Glomerular visceral epithelial cell (primary cell): ENCODE measurements at regions not wholly inside any gene's neighbourhood (a gene's known extent, or its start where the extent isn't known, plus 50 kb on each side); places are given as distances from the start of the nearest gene placed in this dataset.

ENCODE experiments used
- DNase-seq: peaks from one replicate; pipeline ENCODE4 v3.0.0-alpha.2; 2016; ENCODE audit errors: extremely low spot score

DNA sequence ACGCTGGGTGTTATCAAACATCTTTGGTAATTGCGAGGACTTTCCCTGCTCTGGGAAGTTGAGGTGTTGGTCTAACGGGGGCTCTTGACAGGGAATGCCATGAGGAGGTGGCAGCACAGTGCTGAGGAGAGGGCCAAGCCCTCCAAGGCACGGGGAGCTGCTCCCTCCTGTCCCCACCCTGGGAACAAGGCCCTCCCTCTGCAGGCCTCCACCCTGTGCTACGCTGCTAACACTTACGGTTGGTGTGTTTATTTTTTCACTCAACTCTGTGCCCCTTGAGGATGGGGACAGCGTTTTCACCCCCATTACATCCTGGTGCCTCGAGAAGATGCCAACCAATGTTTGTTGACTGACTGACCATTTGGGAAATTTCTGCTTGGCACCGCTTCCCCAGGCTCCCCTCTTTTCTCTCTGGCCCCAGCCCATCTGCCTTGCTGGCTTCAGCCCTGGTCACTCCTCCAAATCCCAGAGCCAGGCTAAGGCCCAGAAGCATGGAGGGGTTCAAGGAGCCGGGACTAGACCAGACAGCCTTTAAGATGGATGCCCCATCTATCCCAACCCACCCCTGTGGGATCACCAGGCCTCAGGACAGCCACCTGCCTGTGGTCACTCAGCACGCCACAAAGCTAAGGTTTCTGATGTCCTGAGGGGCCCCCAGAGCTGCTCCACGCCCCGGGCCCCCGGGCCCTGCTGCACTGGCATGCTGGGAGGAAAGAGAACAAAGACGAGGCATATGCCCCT, 125.7 kb downstream of the BARX1 start:
- no peak for DNase-seq

DNA sequence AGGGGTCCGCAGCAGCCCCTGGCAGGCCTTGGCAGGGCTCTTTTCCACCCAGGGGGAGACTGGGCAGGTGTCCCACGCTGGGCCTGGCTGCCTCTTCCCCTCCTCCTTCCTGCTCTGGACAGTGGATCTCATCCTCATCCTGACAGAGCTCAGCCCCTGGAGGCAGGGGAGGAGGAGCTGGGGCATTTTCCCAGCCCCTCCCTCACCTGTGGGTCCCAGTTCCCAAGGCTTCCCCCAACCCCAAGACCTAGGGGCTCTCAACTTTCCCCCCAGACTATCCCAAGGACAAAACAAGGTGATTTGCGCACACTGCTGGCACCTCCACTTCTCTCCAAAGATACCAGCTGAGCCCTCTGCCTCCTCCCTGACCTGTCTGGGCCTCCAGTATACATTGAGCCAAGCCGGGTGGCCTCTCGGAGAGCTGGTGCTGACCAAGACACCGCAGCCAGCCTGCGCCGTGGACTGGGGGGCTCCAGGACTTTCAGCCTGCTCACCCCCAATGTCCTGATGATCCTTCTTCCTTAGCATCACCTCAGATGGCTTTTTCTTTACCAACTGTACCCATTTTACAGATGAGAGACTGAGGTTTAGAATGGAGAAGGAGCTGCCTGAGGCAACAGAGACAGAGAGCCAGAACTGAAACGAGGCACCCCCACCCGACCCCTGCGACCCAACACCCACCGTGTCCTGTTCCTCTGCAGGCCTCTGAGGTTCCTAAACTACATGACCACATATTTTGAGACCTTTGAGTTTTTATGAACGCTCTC, 126.6 kb downstream of the BARX1 start:
- DNase-seq = no peak

DNA sequence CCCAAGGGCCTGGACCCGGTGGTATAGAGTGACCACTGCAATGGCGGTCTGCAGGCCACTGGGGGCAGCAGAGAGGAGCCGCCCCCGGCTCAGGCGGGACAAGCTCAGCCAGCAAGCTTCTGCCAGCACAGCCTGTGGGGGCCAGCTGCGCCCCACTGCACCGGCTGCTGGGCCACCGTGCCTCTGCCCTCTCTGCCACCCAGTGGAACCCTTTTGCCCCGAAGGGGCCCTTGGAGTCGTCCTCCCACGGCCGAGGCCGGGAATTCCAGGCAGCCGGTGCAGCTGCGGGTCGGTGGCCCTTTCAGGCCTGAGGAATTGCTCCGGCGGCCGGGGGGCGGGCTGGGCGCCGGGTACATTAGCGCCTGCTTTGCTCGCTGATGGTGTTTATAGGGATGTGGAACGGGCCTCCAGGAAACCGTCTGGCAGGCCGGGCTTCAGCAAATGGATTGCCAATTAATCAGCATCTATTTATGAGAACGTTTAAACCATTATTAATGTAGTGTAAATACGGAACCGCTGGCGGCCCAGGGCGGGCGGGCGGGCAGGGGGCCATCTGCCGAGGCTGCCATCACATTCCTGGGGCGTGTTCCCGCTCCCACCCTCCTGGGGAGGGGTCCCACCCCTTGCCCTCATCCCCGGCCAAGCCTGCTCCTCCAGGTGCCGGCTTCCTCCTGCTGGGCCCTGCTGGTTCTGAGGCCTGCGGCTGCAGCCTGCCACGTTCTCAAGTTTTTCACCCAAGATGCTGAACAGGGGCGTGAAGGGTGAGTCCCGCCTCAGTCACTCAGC, 127.4 kb downstream of the BARX1 start:
- peak; percentile 60 for DNase-seq

DNA sequence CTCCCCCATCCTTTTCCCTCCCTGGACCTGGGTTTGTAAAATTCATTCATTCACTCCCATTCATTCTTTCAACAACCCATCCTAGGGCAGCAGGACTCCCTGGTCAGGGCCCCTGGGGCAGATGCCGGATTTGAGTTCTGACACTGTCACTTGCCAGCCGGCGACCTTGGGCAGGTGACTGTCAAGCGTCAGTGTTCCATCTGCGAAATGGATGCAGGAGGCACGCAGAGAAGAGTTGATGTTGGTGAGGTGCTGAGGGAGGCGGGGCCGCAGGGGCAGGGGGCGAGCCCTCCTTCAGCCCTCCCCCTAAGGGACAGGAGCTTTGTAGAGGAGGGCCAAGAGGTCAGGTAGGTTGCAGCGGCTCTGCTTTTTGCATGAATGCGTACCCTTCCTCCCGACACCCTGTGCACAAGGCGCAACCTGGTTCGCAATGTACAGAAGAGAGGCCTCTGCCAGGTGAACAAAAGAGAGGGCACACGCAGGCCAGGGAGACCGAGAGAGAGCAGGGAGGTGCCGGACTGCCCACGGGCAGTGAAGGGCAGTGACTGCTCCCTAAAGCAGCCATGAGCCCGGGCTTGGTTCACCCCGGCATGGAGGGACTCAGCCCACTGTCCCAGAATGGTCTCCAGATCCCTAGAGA, 128.1 kb downstream of the BARX1 start:
- no peak for DNase-seq

DNA sequence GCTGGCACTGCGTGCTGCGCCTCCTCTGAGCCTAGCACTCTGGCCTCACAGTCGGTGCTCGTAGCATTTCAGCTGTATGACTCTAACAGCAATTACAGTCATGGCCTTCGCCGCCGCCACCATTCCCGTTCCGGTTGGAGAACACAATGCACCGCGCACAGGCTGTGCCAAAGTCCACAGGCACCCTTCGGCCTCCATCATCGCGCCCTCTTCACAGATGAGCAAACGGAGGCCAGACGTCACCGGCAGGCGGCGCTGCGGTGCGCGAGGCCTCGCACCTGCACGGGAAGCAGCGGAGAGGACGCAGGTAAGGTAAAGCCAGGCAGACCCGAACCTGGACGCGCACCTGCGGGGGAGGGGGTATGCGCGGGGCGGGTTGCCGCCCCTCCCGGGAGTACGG, 128.9 kb downstream of the BARX1 start:
- no peak for DNase-seq

DNA sequence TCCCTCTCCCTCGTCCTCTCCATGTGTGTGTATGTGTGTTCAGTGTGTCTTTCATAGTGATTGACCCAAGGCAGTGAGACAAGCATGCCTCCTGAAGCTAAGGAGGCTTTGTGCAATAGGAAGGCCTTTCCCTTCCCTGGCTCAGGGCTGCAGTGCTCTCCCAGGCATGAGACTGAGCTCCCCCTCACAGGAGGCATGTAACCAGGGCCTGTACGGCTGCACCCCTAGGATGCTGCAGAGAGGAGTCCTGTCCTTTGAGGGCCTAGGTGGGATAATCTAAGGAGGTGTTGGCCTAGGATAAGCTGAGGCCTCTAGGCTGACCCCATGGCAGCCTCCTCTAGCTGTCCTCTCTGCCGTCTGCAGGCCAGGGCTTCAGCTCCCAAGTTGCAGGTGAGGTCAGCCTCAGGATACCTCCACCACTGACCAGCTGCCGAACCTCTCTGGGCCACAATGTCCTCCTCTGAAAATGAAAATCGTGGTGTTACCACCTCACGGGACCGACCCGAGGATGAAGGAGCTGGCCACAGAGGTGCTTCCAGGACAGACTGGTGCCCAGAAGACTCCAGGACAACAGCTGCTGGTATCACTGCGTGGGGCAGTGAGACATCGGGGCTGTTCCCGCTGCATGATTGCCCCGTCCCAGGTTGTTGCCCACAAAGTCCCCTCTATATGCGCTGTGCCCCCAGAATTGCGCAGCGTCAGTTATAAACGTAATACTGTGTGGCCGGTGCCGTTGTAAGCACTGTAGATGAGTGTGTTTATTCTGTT, 129.6 kb downstream of the BARX1 start:
- DNase-seq = no peak

DNA sequence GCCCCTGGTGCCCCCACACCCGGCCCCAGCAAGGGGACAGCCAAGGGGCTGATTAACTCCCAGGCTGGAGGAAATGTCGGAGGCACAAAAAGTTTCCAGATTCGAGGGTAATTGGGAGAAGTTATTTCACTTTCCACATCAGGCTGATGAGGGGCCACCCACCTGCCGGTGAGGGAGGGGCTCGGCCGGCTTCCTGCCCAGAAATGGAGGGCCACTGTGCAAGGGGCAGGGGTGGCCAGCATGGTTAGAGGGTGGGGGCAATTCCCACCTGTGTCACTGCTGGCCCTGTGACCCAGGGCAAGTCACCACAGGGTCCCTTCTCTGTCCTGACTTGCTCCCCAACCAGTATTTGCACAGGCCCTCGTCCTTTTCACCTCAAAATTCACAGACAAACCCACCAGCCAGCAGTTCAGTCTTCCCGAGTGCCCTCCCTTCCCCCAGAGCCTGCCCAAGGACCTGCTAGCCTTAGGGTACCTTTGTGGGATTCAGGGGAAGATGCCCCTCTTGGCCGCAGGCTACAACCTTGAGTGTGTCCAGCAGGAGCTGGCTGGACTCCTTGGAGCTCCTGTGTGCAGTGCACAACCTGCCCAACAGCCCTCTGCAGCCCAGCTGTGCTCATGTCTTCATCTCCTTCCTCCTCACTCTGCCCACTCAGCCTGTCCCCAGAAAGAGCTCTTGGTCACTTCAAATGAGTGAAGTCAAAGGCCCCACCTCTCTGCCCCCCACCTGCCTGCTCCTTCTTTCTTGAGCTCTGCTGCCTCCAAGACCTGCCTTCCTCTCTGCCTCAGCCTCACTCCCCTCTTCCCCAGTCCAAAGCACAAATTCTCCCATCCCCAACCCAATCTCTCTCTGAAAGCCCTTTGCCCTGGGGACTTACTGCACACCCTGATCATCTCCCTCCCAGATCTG, 130.5 kb downstream of the BARX1 start:
- no peak for DNase-seq

DNA sequence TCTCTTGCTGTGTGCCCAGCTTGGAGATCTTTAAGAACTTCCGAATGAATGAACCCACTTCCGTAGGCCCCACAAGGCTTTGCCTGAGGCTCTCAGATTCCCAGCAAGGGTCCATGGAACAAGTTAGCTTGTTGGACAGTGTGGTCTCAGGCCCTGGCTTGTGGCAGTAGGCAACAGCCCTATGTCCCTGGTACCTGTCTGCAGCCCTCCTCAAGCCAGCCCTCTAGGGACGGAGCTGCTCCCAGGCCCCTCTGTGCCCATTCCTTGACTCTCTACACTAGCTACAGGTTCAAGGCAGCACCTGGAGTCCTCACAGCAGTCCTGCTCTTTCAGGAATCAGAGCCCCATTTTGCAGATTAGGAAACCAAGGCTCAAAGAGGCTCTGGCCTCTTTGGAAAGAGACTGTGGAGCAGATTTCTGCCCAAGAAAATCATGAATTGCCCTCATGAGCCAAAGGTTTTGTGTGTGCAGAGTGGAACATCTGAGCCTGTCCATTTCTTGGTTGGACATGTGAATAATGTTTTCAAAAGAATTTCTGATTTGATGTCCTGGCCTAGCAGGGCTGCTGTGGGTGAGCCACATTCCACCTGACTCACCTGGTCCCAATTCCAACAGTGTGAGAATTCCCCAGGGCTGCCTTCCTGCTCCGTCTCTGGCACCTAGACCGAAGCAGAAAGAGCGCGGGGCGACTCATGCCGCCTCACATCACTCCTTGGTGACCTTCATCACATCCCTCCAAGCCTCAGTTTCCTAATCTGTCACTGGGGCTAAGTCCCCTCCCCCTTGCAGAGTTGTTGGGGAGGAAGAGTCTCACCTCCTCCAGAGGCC, 131.7 kb downstream of the BARX1 start:
- DNase-seq = no peak

DNA sequence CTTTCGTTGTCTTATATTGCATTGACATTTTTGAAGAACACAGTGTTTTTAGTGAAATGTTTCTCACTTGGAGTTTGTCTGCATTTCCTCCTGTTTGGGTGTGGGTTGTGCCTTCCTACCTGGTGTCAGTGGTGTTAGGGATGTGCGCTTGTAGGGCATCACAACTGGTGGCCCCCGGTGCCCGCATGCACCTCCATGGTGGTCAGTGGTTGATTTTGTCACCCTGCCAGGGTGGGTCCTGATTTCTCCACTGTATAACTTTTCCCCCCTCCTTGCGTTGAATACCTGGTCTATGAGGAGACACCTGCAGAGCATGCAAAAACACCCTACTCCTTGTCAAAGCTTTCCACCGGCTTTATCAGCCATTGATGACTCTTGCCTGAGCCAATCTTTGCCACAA, 132.9 kb downstream of the BARX1 start:
- DNase-seq = no peak

DNA sequence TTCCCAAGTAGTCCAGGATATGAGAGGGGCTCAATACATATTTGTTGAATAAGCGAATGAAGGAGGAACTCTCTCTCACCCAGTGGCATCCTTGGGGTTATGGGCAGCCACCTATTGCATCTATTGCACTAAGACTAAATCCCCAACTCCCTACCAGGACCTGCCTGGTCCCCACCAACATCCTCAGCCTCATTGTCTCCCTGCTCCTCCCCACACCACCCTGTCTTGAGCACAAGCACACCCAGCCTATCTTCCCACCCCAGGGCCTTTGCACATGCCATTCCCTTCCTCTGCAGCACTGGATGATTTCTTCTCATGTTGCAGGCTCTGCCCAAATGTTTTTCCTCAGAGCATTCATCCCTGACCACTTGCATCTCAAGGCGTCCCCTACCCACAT, 133.8 kb downstream of the BARX1 start:
- no peak for DNase-seq

DNA sequence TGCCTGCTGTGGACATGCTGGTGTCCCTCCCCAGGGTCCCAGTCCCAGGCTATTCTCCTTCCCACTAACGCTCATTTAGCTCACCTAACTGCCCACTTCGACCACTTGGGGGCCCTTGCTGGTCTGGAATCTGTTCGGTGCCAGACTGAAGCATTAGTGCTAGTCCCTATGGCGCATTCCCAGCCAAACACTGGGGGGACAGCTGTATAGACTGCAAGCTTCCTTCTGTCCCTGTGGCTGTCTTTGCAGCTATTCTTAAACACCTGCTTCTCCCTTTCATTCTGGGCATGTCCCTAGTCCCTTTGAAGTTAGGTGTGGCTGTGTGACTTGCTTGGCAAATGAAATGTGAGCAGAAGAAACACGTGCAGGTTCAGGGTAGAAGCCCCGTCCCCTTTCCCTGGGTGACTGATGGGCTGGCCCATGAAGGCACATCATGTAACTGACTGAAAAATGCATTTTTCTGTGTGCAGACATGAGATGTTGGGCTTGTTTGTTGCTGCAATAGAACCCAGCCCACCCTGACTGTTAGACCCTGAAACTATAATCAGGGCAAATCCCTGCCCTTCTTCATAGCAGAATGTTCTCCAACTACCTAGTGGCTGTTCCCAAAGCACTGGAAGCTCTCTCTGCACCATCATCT, 134.4 kb downstream of the BARX1 start:
- DNase-seq = no peak

DNA sequence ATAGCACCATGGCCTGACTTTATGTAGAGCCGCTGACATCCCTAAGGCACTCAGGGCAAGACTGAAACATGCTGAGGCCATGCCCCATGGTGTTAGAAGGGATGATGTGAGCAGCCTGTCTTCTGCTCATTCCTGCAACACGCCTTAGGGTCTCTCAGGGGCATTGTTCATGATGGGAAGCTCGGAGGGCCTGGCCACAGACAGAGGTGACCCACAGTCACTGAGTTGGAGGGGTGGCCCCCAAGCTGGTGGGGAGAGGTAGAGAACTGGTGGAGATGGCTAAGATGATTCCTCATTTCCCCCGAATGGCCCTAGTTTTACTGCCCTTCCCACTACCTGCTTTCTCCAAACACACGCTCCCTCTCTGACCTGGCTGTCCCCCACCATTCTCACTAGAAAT, 135.2 kb downstream of the BARX1 start:
- no peak for DNase-seq

DNA sequence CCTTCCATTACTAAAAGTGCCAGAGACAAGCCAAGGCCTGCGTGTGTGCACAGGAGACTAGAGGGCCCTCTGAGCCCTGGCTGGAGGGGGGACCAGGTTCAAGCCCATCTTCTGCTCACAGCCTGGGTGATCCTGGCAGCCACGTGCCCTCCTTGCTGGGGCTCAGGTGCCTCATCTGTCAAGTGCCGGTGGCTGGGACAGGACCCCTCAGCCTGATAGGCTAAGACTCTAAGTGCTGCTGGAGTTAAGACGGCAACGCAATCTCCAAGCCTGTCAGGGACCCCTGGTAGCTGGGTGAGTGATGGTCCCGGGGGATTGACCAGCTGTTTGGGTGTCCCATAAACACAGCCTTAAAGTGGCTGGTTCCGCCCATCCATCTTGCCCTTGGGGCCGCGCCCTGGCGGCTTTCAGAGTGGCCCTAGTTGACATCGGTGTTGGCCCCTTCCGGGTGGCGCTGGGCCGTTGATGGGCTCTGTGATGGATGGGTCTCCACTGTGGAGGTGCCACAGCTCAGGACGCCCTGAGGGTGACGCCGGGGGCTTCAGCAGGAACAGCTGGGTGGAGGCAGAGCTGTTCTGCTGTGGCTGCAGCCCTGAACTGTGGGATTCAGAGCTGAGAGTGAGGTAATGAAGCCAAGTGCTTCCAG, 136.2 kb downstream of the BARX1 start:
- DNase-seq = no peak

DNA sequence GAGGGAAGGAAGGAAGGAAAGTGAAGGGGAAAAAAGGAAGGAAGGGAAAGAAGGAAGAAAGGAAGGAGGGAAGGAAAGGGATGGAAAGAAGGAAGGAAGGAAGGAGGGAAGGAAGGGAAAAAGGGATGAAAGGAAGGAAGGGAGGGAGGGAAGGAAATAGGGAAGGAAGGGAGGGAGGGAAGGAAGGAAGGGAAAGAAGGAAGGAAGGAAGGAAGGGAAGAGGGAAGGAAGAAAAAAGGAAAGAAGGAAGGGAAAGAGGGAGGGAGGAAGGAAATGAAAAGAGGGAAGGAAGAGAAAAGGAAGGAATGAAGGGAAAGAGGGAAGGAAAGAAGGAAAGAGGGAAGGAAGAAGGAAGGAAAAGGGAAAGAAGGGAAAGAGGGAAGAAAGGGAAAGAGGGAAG, 136.9 kb downstream of the BARX1 start:
- DNase-seq = no peak

DNA sequence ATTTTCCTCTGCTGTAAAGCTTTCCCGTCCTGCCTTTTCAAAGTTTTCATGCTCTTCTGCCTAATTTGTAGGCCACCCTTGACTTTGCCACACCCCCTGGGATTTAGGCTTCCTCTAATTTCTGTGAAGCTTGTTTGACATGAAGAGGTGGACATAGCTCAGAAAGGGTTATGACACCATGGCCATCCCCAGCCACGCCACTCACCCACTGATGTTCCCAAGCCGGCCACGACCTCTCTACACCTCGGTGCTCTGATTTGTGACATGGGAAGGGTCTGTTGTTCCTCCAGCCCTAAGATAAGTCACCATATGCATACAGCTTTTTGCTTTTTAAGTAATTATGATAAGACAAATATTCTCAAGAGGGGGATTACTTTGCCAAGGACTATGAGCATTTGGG, 139.5 kb downstream of the BARX1 start:
- DNase-seq = no peak

DNA sequence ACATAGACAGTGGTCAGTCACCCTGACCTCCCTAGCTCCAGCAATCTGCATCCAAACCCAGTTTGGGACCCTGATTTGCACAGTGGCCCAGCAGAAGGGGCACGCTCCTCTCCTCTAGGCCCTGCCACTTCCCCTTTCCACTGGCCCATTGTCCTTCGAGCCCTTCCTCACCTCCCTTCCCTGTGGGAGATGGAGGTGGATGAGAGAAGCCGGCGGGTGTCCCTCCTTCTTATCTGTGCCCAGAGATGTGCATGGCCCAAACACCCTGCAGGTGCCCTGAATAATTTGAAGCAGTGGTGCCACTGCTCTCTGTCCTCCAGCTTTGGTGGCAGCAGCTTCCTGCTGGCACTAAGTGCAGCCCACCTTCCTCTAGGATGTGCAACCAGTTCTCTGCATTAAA, 140.0 kb downstream of the BARX1 start:
- no peak for DNase-seq

DNA sequence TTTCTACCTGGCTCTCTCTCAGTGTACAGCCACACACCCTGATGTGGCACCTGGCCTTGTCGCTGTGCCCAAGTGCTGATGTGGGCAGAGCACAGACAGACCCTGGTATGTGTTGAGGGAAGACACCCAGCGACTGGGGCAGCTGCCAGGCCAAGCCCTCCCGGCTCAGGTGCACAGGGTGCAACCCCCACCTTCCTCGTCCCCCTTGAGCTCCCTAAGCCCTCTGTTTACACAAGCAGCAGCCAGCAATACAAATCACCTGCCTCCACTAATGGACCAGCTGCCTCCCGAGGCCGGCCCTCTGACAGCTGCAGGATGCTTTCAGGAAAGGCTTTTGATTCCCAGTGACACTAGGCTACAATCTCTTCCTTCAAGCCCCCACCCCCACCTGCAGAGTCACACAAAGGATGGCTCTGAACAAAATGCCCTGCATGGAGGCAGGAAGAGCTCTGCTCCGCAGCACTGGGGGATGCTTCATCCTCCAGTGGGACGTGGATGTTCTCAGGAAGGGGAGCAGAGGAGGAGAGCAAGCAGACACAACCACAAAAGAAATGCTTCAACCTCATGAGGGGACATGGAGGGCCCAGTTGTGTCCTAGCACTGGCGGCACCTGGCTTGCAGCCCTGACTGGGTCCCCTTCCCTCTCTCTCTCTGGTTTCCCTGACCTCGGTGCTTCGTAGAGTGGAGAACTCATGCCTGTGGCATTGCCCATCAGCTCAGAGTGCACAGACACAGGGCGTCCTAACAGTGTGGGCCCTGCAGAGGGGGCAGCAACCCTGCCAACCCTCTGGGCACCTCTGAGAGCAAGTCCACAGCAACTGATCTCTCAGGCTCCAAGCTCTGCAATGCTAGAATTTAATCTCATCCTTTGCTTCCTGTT, 140.8 kb downstream of the BARX1 start:
- DNase-seq = no peak
